ENCODE measurements at regions not wholly inside any gene's neighbourhood (a gene's known extent, or its start where the extent isn't known, plus 50 kb on each side); places are given as distances from the start of the nearest gene placed in this dataset.

GRCh38 chr15:39192351-39192750 lies 388.5 kb upstream of the THBS1 start:
- Histone ChIP-seq H3K4me1 (ENCODE audit: insufficient read depth, low read length, poor library complexity, severe bottlenecking) (no peaks in the 10 kb centered on the region), H3K36me3 (ENCODE audit: insufficient read depth, low read length, poor library complexity, severe bottlenecking) (no peaks in the 10 kb centered on the region), H3K9me3 (ENCODE audit: low read depth, low read length, poor library complexity, severe bottlenecking) (no peaks in the 10 kb centered on the region), H3K4me3 (ENCODE audit: low read depth, low read length, poor library complexity, severe bottlenecking) (no peak overlapping the region), H3K27me3 (replicated peaks; ENCODE audit: insufficient read depth, low read depth, low read length, poor library complexity) (peaks cover 10% of the 10 kb centered on the region), H3K27ac (ENCODE audit: low read depth, low read length, poor library complexity, severe bottlenecking) (no peak overlapping the region)
- intact Hi-C loops (cut with micrococcal nuclease; ENCODE audit: unreplicated experiment) = no loop called here
- DNase-seq (ENCODE audit: low spot score) = no peak
- ChIA-PET POLR2A (ENCODE audit: low non-redundant PET) (no interaction called here), CTCF (no interaction called here)
- TF ChIP-seq CTCF (conservative IDR thresholded peaks at IDR 0.05; ENCODE audit: low read depth, low read length) = no peak
- TF ChIP-seq EZH2 (IDR thresholded peaks at IDR 0.05; ENCODE audit: borderline replicate concordance, low read depth, low read length, poor library complexity, severe bottlenecking) = no peak
- BruUV-seq (replicated peaks) = no TSS peak

- no peak overlapping the region for H3K27ac ChIP-seq (ENCODE audit: low read depth, low read length, poor library complexity, severe bottlenecking)
- BruUV-seq (replicated peaks) = no TSS peak
Measured at GRCh38 chr15:39192979-39193560, 387.8 kb upstream of the THBS1 start.

GRCh38 chr15:39193611-39194010 lies 387.3 kb upstream of the THBS1 start:
- POLR2A ChIA-PET (ENCODE audit: low non-redundant PET) = no interaction called here
- DNase-seq (ENCODE audit: low spot score) = no peak
- BruUV-seq (replicated peaks) = no TSS peak

More at GRCh38 chr15:39192979-39193560, 387.8 kb upstream of the THBS1 start:
- Histone ChIP-seq H3K36me3 (ENCODE audit: insufficient read depth, low read length, poor library complexity, severe bottlenecking) (no peaks in the 10 kb centered on the region), H3K27me3 (replicated peaks; ENCODE audit: insufficient read depth, low read depth, low read length, poor library complexity) (peaks cover 10% of the 10 kb centered on the region), H3K4me3 (ENCODE audit: low read depth, low read length, poor library complexity, severe bottlenecking) (no peak overlapping the region), H3K9me3 (ENCODE audit: low read depth, low read length, poor library complexity, severe bottlenecking) (no peaks in the 10 kb centered on the region), H3K4me1 (ENCODE audit: insufficient read depth, low read length, poor library complexity, severe bottlenecking) (no peaks in the 10 kb centered on the region)
- intact Hi-C loops (cut with micrococcal nuclease; ENCODE audit: unreplicated experiment) = no loop called here
- CTCF ChIA-PET = no interaction called here
- no peak for DNase-seq (ENCODE audit: low spot score)
- no peak for TF ChIP-seq CTCF (conservative IDR thresholded peaks at IDR 0.05; ENCODE audit: low read depth, low read length)
- TF ChIP-seq EZH2 (IDR thresholded peaks at IDR 0.05; ENCODE audit: borderline replicate concordance, low read depth, low read length, poor library complexity, severe bottlenecking) = no peak
- POLR2A ChIA-PET (ENCODE audit: low non-redundant PET) = no interaction called here

More at GRCh38 chr15:39193611-39194010, 387.3 kb upstream of the THBS1 start:
- peaks cover 6% of the 10 kb centered on the region for H3K27me3 ChIP-seq (replicated peaks; ENCODE audit: insufficient read depth, low read depth, low read length, poor library complexity)
- H3K4me3 ChIP-seq (ENCODE audit: low read depth, low read length, poor library complexity, severe bottlenecking) = no peak overlapping the region
- no peak overlapping the region for H3K27ac ChIP-seq (ENCODE audit: low read depth, low read length, poor library complexity, severe bottlenecking)
- CTCF ChIA-PET = no interaction called here
- no peak for TF ChIP-seq CTCF (conservative IDR thresholded peaks at IDR 0.05; ENCODE audit: low read depth, low read length)
- no peak for TF ChIP-seq EZH2 (IDR thresholded peaks at IDR 0.05; ENCODE audit: borderline replicate concordance, low read depth, low read length, poor library complexity, severe bottlenecking)
- H3K4me1 ChIP-seq (ENCODE audit: insufficient read depth, low read length, poor library complexity, severe bottlenecking) = no peaks in the 10 kb centered on the region
- H3K9me3 ChIP-seq (ENCODE audit: low read depth, low read length, poor library complexity, severe bottlenecking) = no peaks in the 10 kb centered on the region
- intact Hi-C loops (cut with micrococcal nuclease; ENCODE audit: unreplicated experiment) = no loop called here
- H3K36me3 ChIP-seq (ENCODE audit: insufficient read depth, low read length, poor library complexity, severe bottlenecking) = no peaks in the 10 kb centered on the region
